ENCODE measurements at regions not wholly inside any gene's neighbourhood (a gene's known extent, or its start where the extent isn't known, plus 50 kb on each side); places are given as distances from the start of the nearest gene placed in this dataset.

GRCh38 chr4:134018846-134019245 lies 182.7 kb downstream of the PABPC4L start:
- DNase-seq = no peak

GRCh38 chr4:134001057-134001456 lies 200.5 kb downstream of the PABPC4L start:
- DNase-seq = no peak

- no peak for DNase-seq
Measured at GRCh38 chr4:133997436-133997835, 204.2 kb downstream of the PABPC4L start.

DNA sequence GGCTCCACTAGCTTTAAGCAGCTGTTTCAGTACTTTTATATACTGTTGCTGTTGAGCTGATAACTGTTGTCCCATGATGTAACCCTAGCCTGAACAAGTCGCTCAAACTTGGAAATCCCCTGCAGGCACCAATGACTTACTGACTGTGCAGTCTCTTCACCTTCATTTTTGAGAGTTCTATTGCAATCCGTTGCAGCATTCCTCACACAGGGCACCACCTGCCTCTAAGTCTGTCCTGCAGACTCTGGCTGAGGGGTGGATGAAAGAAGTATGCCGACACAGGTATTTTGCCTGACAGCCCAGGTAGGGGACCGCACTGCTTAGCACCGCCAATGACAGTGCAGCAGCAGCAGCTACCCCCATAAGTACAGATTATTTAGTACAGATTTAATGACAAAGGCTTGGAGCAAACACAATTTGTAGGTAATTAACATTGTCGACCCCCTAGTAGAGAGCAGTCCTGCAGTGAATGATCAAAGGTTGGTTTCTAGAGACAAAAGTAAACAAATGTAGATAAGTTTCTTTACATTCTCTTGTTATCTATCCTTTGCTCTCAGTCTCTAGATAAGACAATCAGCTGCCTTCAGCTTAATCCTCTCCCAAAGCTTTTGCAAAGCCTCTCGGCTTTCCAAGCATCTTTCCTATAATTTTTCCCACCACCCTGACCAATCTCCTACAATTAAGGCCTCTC lies 205.0 kb downstream of the PABPC4L start:
- DNase-seq = no peak

- DNase-seq = no peak
Measured at GRCh38 chr4:133995243-133995960, 206.2 kb downstream of the PABPC4L start.

GRCh38 chr4:133982533-133983224 lies 218.9 kb downstream of the PABPC4L start:
- no peak for DNase-seq

GRCh38 chr4:133981327-133981726 lies 220.3 kb downstream of the PABPC4L start:
- no peak for DNase-seq

- peak; percentile 49 for DNase-seq
Measured at GRCh38 chr4:133972586-133972985, 229.0 kb downstream of the PABPC4L start.

DNA sequence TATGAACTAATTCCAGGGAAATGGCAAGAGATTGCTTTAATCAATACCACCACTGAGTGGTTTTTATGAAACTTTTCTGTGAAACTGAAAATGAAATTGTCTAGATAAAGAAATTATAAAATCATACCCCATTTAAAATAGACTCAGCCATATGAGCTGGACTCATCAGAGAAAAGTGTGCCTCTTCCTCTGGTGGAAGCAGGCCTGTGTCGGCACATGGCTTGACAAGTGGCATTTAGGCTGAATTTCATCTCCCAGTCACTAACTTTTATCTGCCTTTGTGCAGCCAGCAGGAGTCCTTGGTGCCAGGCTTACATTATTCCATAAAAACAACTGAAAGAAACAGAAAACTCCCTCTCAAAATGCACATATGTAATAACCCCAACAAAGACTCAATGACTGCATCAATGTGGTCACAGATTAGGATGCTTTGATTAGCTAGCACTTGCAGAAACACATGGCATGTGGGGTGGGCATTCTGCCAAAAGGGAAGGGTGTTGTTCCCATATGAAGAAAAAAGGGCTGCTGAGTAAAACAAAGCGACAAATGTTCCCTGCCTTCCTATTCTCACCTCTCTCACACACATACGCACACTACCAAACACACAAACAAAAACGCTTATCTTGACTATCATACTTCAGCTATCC lies 232.3 kb downstream of the PABPC4L start:
- peak; percentile 84 for DNase-seq

GRCh38 chr4:133968174-133968573 lies 233.4 kb downstream of the PABPC4L start:
- DNase-seq = no peak

- DNase-seq = no peak
Measured at GRCh38 chr4:133960975-133961374, 240.6 kb downstream of the PABPC4L start.

- no peak for DNase-seq
Measured at GRCh38 chr4:133943081-133943480, 258.5 kb downstream of the PABPC4L start.

- DNase-seq = no peak
Measured at GRCh38 chr4:133938061-133938460, 263.5 kb downstream of the PABPC4L start.

GRCh38 chr4:133929531-133930239 lies 271.9 kb downstream of the PABPC4L start:
- no peak for DNase-seq

GRCh38 chr4:133921280-133922195 lies 280.1 kb downstream of the PABPC4L start:
- no peak for DNase-seq

GRCh38 chr4:133920236-133920635 lies 281.4 kb downstream of the PABPC4L start:
- no peak for DNase-seq

GRCh38 chr4:133910165-133910564 lies 291.4 kb downstream of the PABPC4L start:
- DNase-seq = peak; percentile 75

DNA sequence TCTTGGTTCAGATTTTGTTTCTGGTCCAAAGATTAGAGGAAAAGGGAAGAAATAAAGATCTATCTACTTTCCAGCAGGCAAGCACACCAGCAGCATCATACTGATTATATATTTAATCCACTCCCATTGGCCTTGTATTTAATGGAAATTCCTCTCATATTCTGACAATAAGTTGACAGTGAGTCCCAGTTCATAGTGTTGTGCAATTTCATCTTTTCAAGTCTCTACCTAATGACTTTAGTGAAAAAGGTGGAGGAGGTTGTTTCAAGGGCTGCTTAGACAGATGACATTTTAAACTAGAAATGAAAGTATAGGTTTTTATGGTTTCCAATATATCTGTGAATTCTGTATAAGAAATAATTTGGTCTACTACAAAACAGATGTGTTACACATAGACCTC lies 298.6 kb downstream of the PABPC4L start:
- DNase-seq = no peak

- no peak for DNase-seq
Measured at GRCh38 chr4:133891011-133891410, 310.6 kb downstream of the PABPC4L start.

DNA sequence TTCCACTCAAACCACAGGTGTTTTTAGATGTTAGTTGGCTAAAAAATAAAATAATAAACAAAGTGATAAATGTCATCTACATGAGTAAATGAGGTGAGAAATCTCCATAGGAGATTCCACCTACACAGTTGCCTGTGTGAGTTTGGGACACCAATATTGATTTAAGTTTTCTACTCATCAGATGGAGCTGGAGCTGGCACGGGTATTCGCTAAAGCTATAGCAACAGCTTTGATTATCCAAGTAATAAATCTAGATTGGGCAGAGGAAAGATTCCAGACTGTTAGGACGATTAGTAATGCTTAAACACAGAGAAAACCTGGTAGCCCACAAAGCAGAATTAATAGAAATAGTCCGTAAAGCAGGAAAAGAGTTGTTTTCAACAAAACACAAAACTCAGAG lies 313.9 kb downstream of the PABPC4L start:
- no peak for DNase-seq

DNA sequence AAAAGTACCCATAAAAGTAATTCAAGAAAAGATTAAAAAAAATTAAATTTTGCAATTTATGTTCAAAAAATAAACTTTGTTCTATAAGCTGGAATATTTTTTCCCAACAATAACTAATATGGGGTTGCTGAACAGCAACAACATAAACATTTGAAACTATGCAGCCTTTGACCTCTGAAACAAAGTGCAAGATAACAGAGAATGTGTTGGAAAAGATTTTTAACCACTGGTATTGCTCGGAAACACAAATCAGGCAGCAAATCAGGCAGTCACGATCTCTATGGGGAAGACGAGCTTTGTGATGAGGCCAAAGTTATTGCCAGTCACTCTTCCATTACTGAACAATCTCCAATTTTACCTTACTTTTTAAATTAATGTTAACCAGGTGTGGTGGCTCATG lies 332.1 kb downstream of the PABPC4L start:
- DNase-seq = no peak

DNA sequence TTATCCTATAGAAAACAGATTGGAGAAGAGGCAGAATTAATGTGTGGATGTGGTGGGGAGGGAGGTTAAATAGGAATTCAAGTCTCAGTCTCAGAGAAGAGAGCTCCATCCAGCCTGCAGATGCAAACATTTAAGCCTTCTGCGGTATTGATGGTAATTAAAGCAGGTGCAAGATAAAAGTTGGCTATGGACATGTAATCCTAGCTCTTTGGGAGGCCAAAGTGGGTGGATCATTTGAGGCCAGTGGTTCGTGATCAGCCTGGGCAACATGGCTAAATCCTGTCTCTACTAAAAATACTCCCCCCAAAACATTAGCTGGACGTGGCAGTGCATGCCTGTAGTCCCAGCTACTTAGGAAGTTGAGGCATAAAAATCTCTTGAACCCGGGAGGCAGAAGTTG lies 332.7 kb downstream of the PABPC4L start:
- no peak for DNase-seq

All from NCI-H69 (cell line).